CD4-positive, alpha-beta T cell (primary cell): ENCODE measurements at regions not wholly inside any gene's neighbourhood (a gene's known extent, or its start where the extent isn't known, plus 50 kb on each side); places are given as distances from the start of the nearest gene placed in this dataset.

Experiments
- ATAC-seq: fragments of 200-7000 bp; cut with Tn5 transposase; one replicate; pipeline ENCODE4 v1.10.0; 2022; ENCODE audit warnings: mild to moderate bottlenecking; ENCODE audit not compliant: poor library complexity
- CTCF ChIA-PET: fragments of 350-600 bp; sonication (Branson Sonifier 250); formaldehyde crosslinking; loops from one replicate; lab custom pipeline; 2021; ENCODE audit warnings: antibody characterized with exemption, inconsistent platforms; lab: Charles Lee
- POLR2A ChIA-PET: fragments of 350-600 bp; sonication (Branson Sonifier 250); formaldehyde crosslinking; loops from one replicate; lab custom pipeline; 2021; ENCODE audit warnings: antibody characterized with exemption, inconsistent platforms; lab: Charles Lee
- DNase-seq, 14 experiments: peaks; one replicate each; pipeline ENCODE4 v3.0.0-alpha.2; 2013 to 2020; ENCODE audit warnings: mixed read lengths in 2 of 14
- H3K27ac ChIP-seq, 2 donors: one replicate each; pipeline versions ENCODE4 v1.5.1 to v1.7.0; 2013; ENCODE audit warnings: low read length in 2 of 2, low read depth in 1 of 2, mild to moderate bottlenecking in 1 of 2
- H3K27me3 ChIP-seq, 2 experiments: 1 replicate in 1 of 2; 2 replicates in 1 of 2; pipeline versions ENCODE4 v1.6.1 to v1.7.0; 2013; ENCODE audit warnings: low read length in 2 of 2, control low read depth in 1 of 2, mild to moderate bottlenecking in 1 of 2, moderate library complexity in 1 of 2; ENCODE audit not compliant: insufficient read depth in 2 of 2, control insufficient read depth in 1 of 2
- H3K36me3 ChIP-seq: one replicate; pipeline ENCODE4 v1.6.1; 2013; ENCODE audit warnings: low read length, control low read depth; ENCODE audit not compliant: insufficient read depth
- H3K4me1 ChIP-seq: one replicate; pipeline ENCODE4 v1.6.1; 2013; ENCODE audit warnings: low read length, control low read depth; ENCODE audit not compliant: insufficient read depth
- H3K4me3 ChIP-seq: one replicate; pipeline ENCODE4 v1.5.1; 2013; ENCODE audit warnings: mild to moderate bottlenecking, low read length, moderate library complexity
- H3K9me3 ChIP-seq, 2 experiments: 1 replicate in 1 of 2; 2 replicates in 1 of 2; pipeline versions ENCODE4 v1.6.1 to v1.7.0; 2013; ENCODE audit warnings: low read length in 2 of 2, mild to moderate bottlenecking in 2 of 2, control low read depth in 1 of 2, moderate library complexity in 1 of 2; ENCODE audit not compliant: control insufficient read depth in 1 of 2, insufficient read depth in 1 of 2
- H3K27ac Mint-ChIP-seq: one replicate; pipeline ENCODE4 v1.8.0; 2020; ENCODE audit warnings: mixed read lengths
- H3K27me3 Mint-ChIP-seq: one replicate; pipeline ENCODE4 v1.8.0; 2021; ENCODE audit warnings: mixed read lengths
- H3K36me3 Mint-ChIP-seq: one replicate; pipeline ENCODE4 v1.8.0; 2021; ENCODE audit warnings: low read depth, mixed read lengths
- H3K4me1 Mint-ChIP-seq: one replicate; pipeline ENCODE4 v1.8.0; 2021; ENCODE audit warnings: low read depth, mixed read lengths
- H3K4me3 Mint-ChIP-seq: one replicate; pipeline ENCODE4 v1.8.0; 2020; ENCODE audit warnings: mild to moderate bottlenecking, mixed read lengths
- H3K9me3 Mint-ChIP-seq: one replicate; pipeline ENCODE4 v1.8.0; 2020; ENCODE audit warnings: mixed read lengths
- intact Hi-C, 2 experiments: fragments of 100-400 bp; cut with DNase I in 1 of 2; cut with micrococcal nuclease in 1 of 2; formaldehyde crosslinking; loops; one replicate each; pipeline versions ENCODE4 v1.15.1 to v1.9.0; 2023 to 2025; cut with DNase I, micrococcal nuclease
- TF ChIP-seq, protein P1 (sequence below): fragments of 200-600 bp; IDR thresholded peaks from one replicate; pipeline ENCODE4 v1.8.0; 2022; ENCODE audit warnings: antibody characterized with exemption, mild to moderate bottlenecking

DNA sequence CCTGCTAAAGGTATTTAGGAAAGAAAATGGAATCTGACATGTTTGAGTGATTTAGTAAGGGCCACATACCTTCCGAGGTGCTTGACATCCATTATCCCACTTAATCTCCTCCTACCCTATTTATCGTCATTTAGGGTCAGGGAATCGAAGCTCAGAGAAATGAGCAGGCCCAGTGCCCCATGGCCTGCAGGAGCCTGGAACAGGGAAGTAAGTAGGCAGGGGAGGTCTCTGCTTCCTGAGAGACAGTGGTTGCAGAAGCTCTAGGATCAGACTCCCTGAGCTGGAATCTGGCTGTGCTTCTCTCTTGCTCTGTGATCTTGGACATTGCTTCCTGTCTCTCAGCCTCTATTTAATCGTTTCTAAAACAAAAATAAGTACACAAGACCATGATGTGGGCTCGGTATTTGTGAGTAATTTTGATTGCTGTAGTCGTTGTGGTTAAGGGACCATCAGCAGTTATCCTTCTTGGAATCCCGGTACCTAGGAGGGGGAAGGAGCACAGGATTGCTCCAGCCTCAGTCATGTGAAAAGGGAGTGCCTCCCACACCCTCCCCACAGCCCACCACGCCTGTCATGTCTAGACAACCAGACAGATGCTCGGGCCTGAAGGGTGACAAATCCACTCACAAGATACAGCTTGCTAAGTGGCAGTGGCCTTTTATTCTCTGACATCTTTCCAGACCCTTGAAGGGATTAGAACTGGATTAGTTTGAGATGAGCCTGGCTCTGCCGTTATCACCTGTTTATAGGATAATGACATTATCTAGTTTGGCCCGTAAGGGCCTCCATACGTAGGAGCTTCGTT, 169.2 kb upstream of the TSHZ3 start:
- TF ChIP-seq, protein P1, sequence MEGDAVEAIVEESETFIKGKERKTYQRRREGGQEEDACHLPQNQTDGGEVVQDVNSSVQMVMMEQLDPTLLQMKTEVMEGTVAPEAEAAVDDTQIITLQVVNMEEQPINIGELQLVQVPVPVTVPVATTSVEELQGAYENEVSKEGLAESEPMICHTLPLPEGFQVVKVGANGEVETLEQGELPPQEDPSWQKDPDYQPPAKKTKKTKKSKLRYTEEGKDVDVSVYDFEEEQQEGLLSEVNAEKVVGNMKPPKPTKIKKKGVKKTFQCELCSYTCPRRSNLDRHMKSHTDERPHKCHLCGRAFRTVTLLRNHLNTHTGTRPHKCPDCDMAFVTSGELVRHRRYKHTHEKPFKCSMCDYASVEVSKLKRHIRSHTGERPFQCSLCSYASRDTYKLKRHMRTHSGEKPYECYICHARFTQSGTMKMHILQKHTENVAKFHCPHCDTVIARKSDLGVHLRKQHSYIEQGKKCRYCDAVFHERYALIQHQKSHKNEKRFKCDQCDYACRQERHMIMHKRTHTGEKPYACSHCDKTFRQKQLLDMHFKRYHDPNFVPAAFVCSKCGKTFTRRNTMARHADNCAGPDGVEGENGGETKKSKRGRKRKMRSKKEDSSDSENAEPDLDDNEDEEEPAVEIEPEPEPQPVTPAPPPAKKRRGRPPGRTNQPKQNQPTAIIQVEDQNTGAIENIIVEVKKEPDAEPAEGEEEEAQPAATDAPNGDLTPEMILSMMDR = no peak
- no peaks in the 10 kb centered on the region for H3K4me1 ChIP-seq
- no peak overlapping the region for H3K4me3 ChIP-seq
- ChIA-PET POLR2A (no interaction called here), CTCF (no interaction called here)
- no peak for ATAC-seq
- intact Hi-C loops = no loop called here
- Mint-ChIP-seq H3K36me3 (no peaks in the 10 kb centered on the region), H3K27ac (no peak overlapping the region), H3K9me3 (peaks cover 11% of the 10 kb centered on the region), H3K27me3 (no peaks in the 10 kb centered on the region), H3K4me3 (no peak overlapping the region), H3K4me1 (no peaks in the 10 kb centered on the region)
- H3K27ac ChIP-seq = no peak overlapping the region
- no peak for DNase-seq
- H3K9me3 ChIP-seq = peaks cover 7 to 18% of the 10 kb centered on the region in 2 experiments
- no peaks in the 10 kb centered on the region for H3K27me3 ChIP-seq
- H3K36me3 ChIP-seq = no peaks in the 10 kb centered on the region

DNA sequence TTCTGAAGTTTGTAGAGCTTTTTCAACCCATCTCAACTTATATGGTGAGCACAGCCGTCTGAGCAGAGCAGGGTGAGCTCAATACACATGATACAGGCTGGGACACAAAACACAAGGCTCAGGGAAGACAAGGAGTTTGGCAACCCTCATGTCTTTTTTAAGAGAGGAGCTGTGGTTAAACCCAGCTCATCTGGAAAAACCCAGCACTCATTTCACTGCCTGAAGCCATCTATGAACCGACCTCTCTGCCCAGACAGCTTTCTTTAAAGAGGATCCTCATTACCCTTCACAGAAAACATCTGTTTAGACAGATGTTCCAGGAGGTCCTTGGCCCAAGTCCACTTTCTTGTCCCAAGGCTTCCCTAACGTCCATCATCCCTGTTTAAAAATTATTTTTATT, 170.0 kb upstream of the TSHZ3 start:
- no peaks in the 10 kb centered on the region for H3K36me3 ChIP-seq
- H3K4me3 ChIP-seq = no peak overlapping the region
- POLR2A ChIA-PET = no interaction called here
- Mint-ChIP-seq H3K9me3 (peaks cover 11% of the 10 kb centered on the region), H3K4me3 (no peak overlapping the region), H3K27me3 (no peaks in the 10 kb centered on the region), H3K27ac (no peak overlapping the region), H3K4me1 (no peaks in the 10 kb centered on the region), H3K36me3 (no peaks in the 10 kb centered on the region)
- TF ChIP-seq, protein P1 = no peak
- CTCF ChIA-PET = no interaction called here
- H3K27me3 ChIP-seq = no peaks in the 10 kb centered on the region
- no peak overlapping the region for H3K27ac ChIP-seq
- H3K9me3 ChIP-seq = peaks cover 7 to 18% of the 10 kb centered on the region in 2 experiments
- H3K4me1 ChIP-seq = no peaks in the 10 kb centered on the region
- no peak for DNase-seq
- ATAC-seq = no peak
- intact Hi-C loops = no loop called here

DNA sequence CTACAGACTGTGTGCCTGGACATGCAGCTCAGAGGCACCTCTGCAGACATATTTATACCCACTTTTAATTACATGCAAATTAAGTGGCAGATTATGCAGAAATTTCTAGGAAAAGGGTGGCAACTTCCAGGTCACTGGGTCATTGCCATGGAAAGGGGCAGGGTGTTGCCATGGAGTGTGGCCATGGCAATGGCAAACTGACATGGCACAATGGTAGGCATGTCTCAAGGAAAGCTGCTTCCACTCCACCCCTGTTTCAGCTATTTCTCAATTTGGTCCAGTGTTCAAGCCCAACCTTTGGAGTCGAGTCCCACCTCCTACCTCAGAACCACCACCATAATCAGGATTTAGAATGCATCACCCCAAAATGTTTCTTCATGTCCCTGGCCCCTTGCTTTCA, 170.7 kb upstream of the TSHZ3 start:
- Histone ChIP-seq H3K9me3 (peaks cover 11 to 18% of the 10 kb centered on the region in 2 experiments), H3K27me3 (no peaks in the 10 kb centered on the region), H3K4me3 (no peak overlapping the region), H3K27ac (no peak overlapping the region), H3K4me1 (no peaks in the 10 kb centered on the region), H3K36me3 (no peaks in the 10 kb centered on the region)
- no peak overlapping the region for H3K27ac Mint-ChIP-seq
- intact Hi-C loops = no loop called here
- H3K9me3 Mint-ChIP-seq = peaks cover 11% of the 10 kb centered on the region
- no peak for DNase-seq
- TF ChIP-seq, protein P1 = no peak
- no peaks in the 10 kb centered on the region for H3K27me3 Mint-ChIP-seq
- ChIA-PET POLR2A (no interaction called here), CTCF (interaction anchor here (1.9 kb wide), 1 partner anchor 12 kb away, joined by 4 read pairs; no protein-coding TSS in a partner anchor)
- no peak for ATAC-seq
- H3K4me1 Mint-ChIP-seq = no peaks in the 10 kb centered on the region
- H3K4me3 Mint-ChIP-seq = no peak overlapping the region
- no peaks in the 10 kb centered on the region for H3K36me3 Mint-ChIP-seq
